DMS53 treated with DMSO at 0.1 percent for 48 hours (cell line): ENCODE measurements at regions not wholly inside any gene's neighbourhood (a gene's known extent, or its start where the extent isn't known, plus 50 kb on each side); places are given as distances from the start of the nearest gene placed in this dataset.
"Not testable (repeated sequence)": the region's sequence is repeated elsewhere in the genome, so short reads cannot be mapped to it uniquely, and the experiment has no call there.

ENCODE experiments used
- DNase-seq: peaks from one replicate; lab custom pipeline; 2025; ENCODE audit not compliant: unreplicated experiment; lab: John Stamatoyannopoulos, UW

GRCh38 chr3:28028554-28028953 lies 212.9 kb upstream of the CMC1 start:
- no peak for DNase-seq

- no peak for DNase-seq
Observed at GRCh38 chr3:28033059-28033784, 208.2 kb upstream of the CMC1 start.

- DNase-seq: no peak
Observed at GRCh38 chr3:28036599-28037575, 204.5 kb upstream of the CMC1 start.

GRCh38 chr3:28039234-28039633 lies 202.2 kb upstream of the CMC1 start:
- DNase-seq: no peak

GRCh38 chr3:28039829-28040228 lies 201.6 kb upstream of the CMC1 start:
- DNase-seq: no peak

- DNase-seq: no peak
Observed at GRCh38 chr3:28042095-28042635, 199.3 kb upstream of the CMC1 start.

GRCh38 chr3:28042707-28043106 lies 198.7 kb upstream of the CMC1 start:
- no peak for DNase-seq

- no peak for DNase-seq
Observed at GRCh38 chr3:28050120-28050519, 191.3 kb upstream of the CMC1 start.

- DNase-seq: no peak
Observed at GRCh38 chr3:28050885-28051284, 190.5 kb upstream of the CMC1 start.

- no peak for DNase-seq
Observed at GRCh38 chr3:28053759-28054158, 187.7 kb upstream of the CMC1 start.

GRCh38 chr3:28056806-28057205 lies 184.6 kb upstream of the CMC1 start:
- DNase-seq: no peak

- DNase-seq: no peak
Observed at GRCh38 chr3:28057539-28057938, 183.9 kb upstream of the CMC1 start.

- not testable (repeated sequence) for DNase-seq
Observed at GRCh38 chr3:28059199-28059598, 182.2 kb upstream of the CMC1 start.

GRCh38 chr3:28066020-28066419 lies 175.4 kb upstream of the CMC1 start:
- DNase-seq: no peak

GRCh38 chr3:28067014-28067413 lies 174.4 kb upstream of the CMC1 start:
- DNase-seq: no peak

- DNase-seq: no peak
Observed at GRCh38 chr3:28068342-28068741, 173.1 kb upstream of the CMC1 start.

GRCh38 chr3:28069438-28069837 lies 172.0 kb upstream of the CMC1 start:
- no peak for DNase-seq

- no peak for DNase-seq
Observed at GRCh38 chr3:28076246-28076645, 165.2 kb upstream of the CMC1 start.

- no peak for DNase-seq
Observed at GRCh38 chr3:28077572-28077971, 163.8 kb upstream of the CMC1 start.

GRCh38 chr3:28078536-28078935 lies 162.9 kb upstream of the CMC1 start:
- no peak for DNase-seq

- no peak for DNase-seq
Observed at GRCh38 chr3:28080716-28081115, 160.7 kb upstream of the CMC1 start.

- no peak for DNase-seq
Observed at GRCh38 chr3:28081533-28081947, 159.9 kb upstream of the CMC1 start.
